ENCODE measurements at regions not wholly inside any gene's neighbourhood (a gene's known extent, or its start where the extent isn't known, plus 50 kb on each side); places are given as distances from the start of the nearest gene placed in this dataset.

GRCh38 chr20:7503501-7503900, 436.8 kb downstream of the HAO1 start:
- no peak for DNase-seq (ENCODE audit: low read depth in 2 of 2)

- DNase-seq (ENCODE audit: low read depth in 2 of 2) = no peak
Observed at GRCh38 chr20:7505152-7505834, 435.0 kb downstream of the HAO1 start.

GRCh38 chr20:7505835-7506221, 434.4 kb downstream of the HAO1 start:
- no peak for DNase-seq (ENCODE audit: low read depth in 2 of 2)

GRCh38 chr20:7516621-7517111, 423.6 kb downstream of the HAO1 start:
- no peak for DNase-seq (ENCODE audit: low read depth in 2 of 2)

GRCh38 chr20:7520361-7520760, 419.9 kb downstream of the HAO1 start:
- DNase-seq (ENCODE audit: low read depth in 2 of 2) = no peak

GRCh38 chr20:7523288-7523687, 417.0 kb downstream of the HAO1 start:
- DNase-seq (ENCODE audit: low read depth in 2 of 2) = no peak

- DNase-seq (ENCODE audit: low read depth in 2 of 2) = no peak
Observed at GRCh38 chr20:7540018-7540417, 400.2 kb downstream of the HAO1 start.

- no peak for DNase-seq (ENCODE audit: low read depth in 2 of 2)
Observed at GRCh38 chr20:7540923-7541322, 399.3 kb downstream of the HAO1 start.

GRCh38 chr20:7571101-7571500, 369.2 kb downstream of the HAO1 start:
- no peak for DNase-seq (ENCODE audit: low read depth in 2 of 2)

GRCh38 chr20:7571521-7572055, 368.7 kb downstream of the HAO1 start:
- no peak for DNase-seq (ENCODE audit: low read depth in 2 of 2)

- DNase-seq (ENCODE audit: low read depth in 2 of 2) = no peak
Observed at GRCh38 chr20:7579888-7580287, 360.4 kb downstream of the HAO1 start.

- DNase-seq (ENCODE audit: low read depth in 2 of 2) = no peak
Observed at GRCh38 chr20:7585126-7585679, 355.1 kb downstream of the HAO1 start.

- no peak for DNase-seq (ENCODE audit: low read depth in 2 of 2)
Observed at GRCh38 chr20:7586481-7586880, 353.8 kb downstream of the HAO1 start.

- DNase-seq (ENCODE audit: low read depth in 2 of 2) = no peak
Observed at GRCh38 chr20:7589164-7589563, 351.1 kb downstream of the HAO1 start.

GRCh38 chr20:7596541-7596940, 343.7 kb downstream of the HAO1 start:
- no peak for DNase-seq (ENCODE audit: low read depth in 2 of 2)

- no peak for DNase-seq (ENCODE audit: low read depth in 2 of 2)
Observed at GRCh38 chr20:7601431-7601830, 338.8 kb downstream of the HAO1 start.

- DNase-seq (ENCODE audit: low read depth in 2 of 2) = no peak
Observed at GRCh38 chr20:7606941-7607340, 333.3 kb downstream of the HAO1 start.

- no peak for DNase-seq (ENCODE audit: low read depth in 2 of 2)
Observed at GRCh38 chr20:7608250-7608649, 332.0 kb downstream of the HAO1 start.

GRCh38 chr20:7609251-7609650, 331.0 kb downstream of the HAO1 start:
- no peak for DNase-seq (ENCODE audit: low read depth in 2 of 2)

- no peak for DNase-seq (ENCODE audit: low read depth in 2 of 2)
Observed at GRCh38 chr20:7610681-7611080, 329.6 kb downstream of the HAO1 start.

GRCh38 chr20:7617797-7618196, 322.5 kb downstream of the HAO1 start:
- no peak for DNase-seq (ENCODE audit: low read depth in 2 of 2)

GRCh38 chr20:7622399-7622961, 317.8 kb downstream of the HAO1 start:
- DNase-seq (ENCODE audit: low read depth in 2 of 2) = no peak

- DNase-seq (ENCODE audit: low read depth in 2 of 2) = no peak
Observed at GRCh38 chr20:7624886-7625285, 315.4 kb downstream of the HAO1 start.

All from stimulated activated CD4-positive, alpha-beta T cell treated with anti-CD3 and anti-CD28 coated beads, Interleukin-12 subunit alpha, Interleukin-12 subunit beta, amount 100 ng/mL, for 24 hours (primary cell).